ENCODE measurements at regions not wholly inside any gene's neighbourhood (a gene's known extent, or its start where the extent isn't known, plus 50 kb on each side); places are given as distances from the start of the nearest gene placed in this dataset.

DNA sequence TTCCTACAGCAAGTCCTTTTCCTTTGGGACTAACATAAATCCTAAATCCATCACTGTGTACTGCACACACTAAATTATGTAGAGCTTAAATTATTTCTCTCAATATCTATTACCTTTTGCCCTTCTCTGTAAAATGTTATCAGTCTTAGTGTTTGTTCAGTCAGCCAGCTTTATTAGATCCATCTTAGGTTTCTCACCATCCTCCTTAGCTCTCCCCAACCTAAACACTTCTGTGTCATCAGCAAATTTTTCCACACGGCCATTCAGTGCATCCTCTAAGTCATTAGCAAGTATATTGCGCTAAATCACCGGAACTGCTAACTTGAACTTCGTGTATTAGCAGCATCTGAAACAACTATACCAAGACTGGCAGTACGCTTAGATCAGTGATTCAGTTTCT, 142.1 kb upstream of the ZNF438 start:
- H3K4me1 Mint-ChIP-seq: no peaks in the 10 kb centered on the region
- H3K4me3 Mint-ChIP-seq: no peak overlapping the region
- no peak for DNase-seq
- H3K9me3 Mint-ChIP-seq: peaks cover 18% of the 10 kb centered on the region
- peaks cover 6% of the 10 kb centered on the region for H3K36me3 Mint-ChIP-seq
- H3K27ac Mint-ChIP-seq: no peak overlapping the region
- no peaks in the 10 kb centered on the region for H3K27me3 Mint-ChIP-seq

GRCh38 chr10:31179091-31179680, 139.8 kb upstream of the ZEB1 start:
- Mint-ChIP-seq H3K4me1 (no peaks in the 10 kb centered on the region), H3K27me3 (no peaks in the 10 kb centered on the region), H3K36me3 (peaks cover 6% of the 10 kb centered on the region), H3K27ac (no peak overlapping the region), H3K4me3 (no peak overlapping the region), H3K9me3 (peaks cover 13% of the 10 kb centered on the region)
- DNase-seq: no peak

- no peaks in the 10 kb centered on the region for H3K27me3 Mint-ChIP-seq
- H3K27ac Mint-ChIP-seq: no peak overlapping the region
- peaks cover 2% of the 10 kb centered on the region for H3K4me1 Mint-ChIP-seq
These were observed 132.6 kb upstream of the ZEB1 start for GRCh38 chr10:31186225-31187000.

DNA sequence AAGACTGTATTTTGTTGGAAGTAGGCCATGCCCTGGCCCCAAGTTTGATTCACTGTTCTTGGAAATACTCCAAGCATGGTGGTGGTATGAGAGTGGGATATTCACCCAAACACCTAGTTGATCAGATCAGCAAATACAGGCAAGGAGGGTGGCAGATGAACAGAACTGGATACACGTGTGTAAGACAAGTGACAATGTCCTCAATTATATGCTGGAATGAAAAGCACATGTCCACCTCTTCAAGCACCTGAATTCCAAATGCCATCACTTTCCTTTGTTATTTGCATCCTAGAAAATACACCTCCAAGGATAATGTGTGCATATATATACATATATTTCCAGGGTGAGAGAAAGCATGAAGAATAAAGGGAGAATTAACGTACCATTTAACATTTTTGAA, 131.8 kb upstream of the ZEB1 start:
- H3K4me3 Mint-ChIP-seq: no peak overlapping the region
- H3K9me3 Mint-ChIP-seq: no peaks in the 10 kb centered on the region
- no peak for DNase-seq
- H3K27ac Mint-ChIP-seq: no peak overlapping the region
- H3K36me3 Mint-ChIP-seq: no peaks in the 10 kb centered on the region
- H3K27me3 Mint-ChIP-seq: no peaks in the 10 kb centered on the region
- H3K4me1 Mint-ChIP-seq: peaks cover 2% of the 10 kb centered on the region

More at GRCh38 chr10:31186225-31187000, 132.6 kb upstream of the ZEB1 start:
- H3K36me3 Mint-ChIP-seq: no peaks in the 10 kb centered on the region
- no peak for DNase-seq
- no peaks in the 10 kb centered on the region for H3K9me3 Mint-ChIP-seq
- no peak overlapping the region for H3K4me3 Mint-ChIP-seq

DNA sequence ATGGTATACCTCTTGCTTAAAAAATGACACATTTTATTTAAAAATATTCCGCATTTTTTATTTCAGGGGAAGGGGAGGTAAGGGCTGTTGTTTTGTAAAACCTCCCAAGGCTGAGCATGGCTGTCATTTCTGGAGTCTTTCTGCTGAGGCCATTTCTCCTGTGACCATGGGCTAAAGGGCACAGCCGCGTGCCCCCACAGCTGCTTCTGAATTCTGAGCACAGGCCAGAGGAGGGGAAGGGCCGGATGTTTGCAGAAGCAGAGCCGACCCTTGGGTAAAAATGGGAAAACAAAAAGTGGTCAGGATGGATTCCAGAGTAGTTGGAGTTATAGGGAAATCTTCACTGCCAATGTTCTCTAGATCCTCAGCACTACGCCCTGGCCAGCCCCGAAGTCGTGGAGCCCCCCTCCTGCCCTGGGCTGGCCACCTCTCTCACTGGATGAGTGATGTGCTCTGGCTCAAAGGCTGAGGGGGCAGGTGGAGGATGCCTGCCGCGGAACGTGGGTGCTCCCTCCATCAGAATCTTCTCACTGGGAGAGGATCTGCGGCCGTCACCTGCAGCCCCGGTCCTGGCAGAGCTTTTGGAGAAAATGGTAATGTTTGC, 131.3 kb upstream of the ZEB1 start:
- Mint-ChIP-seq H3K27me3 (no peaks in the 10 kb centered on the region), H3K4me1 (peaks cover 2% of the 10 kb centered on the region), H3K4me3 (no peak overlapping the region), H3K36me3 (no peaks in the 10 kb centered on the region), H3K9me3 (no peaks in the 10 kb centered on the region), H3K27ac (no peak overlapping the region)
- no peak for DNase-seq

DNA sequence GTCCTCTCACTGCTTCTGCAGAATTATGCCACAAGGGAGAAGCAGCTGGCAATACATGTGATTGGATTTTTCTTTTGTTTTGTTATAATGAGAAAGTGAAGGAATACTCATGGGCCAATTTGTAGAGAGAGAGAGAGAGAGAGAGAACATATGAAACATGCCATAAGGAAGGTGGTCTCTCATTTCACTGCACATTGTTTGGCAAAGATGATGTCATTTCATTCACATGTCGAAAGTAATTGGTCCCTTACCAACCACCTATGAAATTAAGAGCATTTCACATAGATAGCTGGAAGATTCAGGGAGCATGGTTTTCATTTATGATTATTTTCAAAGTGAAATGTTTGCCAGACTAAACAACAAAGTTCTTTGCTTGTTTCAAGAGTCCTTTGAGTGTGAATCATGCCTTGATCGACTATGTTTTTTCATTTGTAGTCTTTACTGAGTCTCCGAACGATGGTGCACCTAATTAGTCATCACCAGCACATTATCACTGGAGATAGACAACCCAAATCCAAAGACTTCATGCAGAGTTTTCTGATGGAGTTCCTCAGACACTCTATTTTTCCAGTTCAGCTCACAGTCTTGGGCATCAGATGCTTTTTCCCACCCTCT, 130.1 kb upstream of the ZEB1 start:
- peaks cover 2% of the 10 kb centered on the region for H3K4me1 Mint-ChIP-seq
- DNase-seq: no peak
- no peaks in the 10 kb centered on the region for H3K36me3 Mint-ChIP-seq
- no peak overlapping the region for H3K27ac Mint-ChIP-seq
- no peaks in the 10 kb centered on the region for H3K9me3 Mint-ChIP-seq
- H3K4me3 Mint-ChIP-seq: no peak overlapping the region
- no peaks in the 10 kb centered on the region for H3K27me3 Mint-ChIP-seq

DNA sequence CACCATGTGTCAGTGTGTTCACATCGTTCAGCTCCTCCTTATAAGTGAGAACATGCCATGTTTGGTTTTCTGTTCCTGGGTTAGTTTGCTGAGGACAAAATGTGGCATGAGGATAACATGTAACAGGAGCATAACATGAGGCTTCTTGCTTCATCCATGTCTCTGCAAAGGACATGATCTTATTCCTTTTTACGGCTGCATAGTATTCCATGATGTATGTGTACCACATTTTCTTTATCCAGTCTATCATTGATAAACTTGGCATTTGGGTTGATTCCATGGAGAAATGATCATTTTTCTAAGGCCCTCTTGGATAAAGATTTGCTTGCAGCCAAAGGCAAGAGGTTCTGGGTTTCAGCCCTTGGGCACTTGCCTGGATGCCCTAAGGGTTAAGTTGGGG, 128.5 kb upstream of the ZEB1 start:
- Mint-ChIP-seq H3K4me3 (no peak overlapping the region), H3K27me3 (no peaks in the 10 kb centered on the region), H3K4me1 (peaks cover 2% of the 10 kb centered on the region), H3K36me3 (no peaks in the 10 kb centered on the region), H3K9me3 (no peaks in the 10 kb centered on the region), H3K27ac (no peak overlapping the region)
- no peak for DNase-seq

- peaks cover 2% of the 10 kb centered on the region for H3K4me1 Mint-ChIP-seq
- H3K4me3 Mint-ChIP-seq: no peak overlapping the region
- no peak overlapping the region for H3K27ac Mint-ChIP-seq
- no peaks in the 10 kb centered on the region for H3K27me3 Mint-ChIP-seq
- no peaks in the 10 kb centered on the region for H3K36me3 Mint-ChIP-seq
- H3K9me3 Mint-ChIP-seq: no peaks in the 10 kb centered on the region
- DNase-seq: no peak
These were observed 126.5 kb upstream of the ZEB1 start for GRCh38 chr10:31192475-31192874.

DNA sequence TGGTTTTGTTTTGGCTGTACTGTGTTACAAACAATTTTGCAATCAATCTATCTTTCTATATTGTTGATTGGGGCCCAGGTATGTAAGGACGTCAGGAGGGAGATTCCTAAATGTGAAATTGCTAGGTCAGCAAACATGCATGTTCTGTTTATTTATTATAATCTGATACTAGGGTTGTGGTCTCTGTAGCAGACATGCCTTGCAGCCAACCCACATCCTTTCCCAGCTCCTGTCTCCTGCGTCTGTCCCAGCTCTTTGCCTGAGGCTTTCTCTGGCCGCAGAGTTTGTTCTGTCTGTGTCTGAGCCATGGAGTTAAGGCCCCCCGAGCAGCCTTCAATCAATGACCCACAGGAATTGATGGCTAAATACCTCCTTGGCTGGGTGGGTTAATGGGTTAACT, 124.0 kb upstream of the ZEB1 start:
- H3K27me3 Mint-ChIP-seq: no peaks in the 10 kb centered on the region
- no peak overlapping the region for H3K27ac Mint-ChIP-seq
- H3K4me3 Mint-ChIP-seq: no peak overlapping the region
- H3K9me3 Mint-ChIP-seq: no peaks in the 10 kb centered on the region
- no peaks in the 10 kb centered on the region for H3K36me3 Mint-ChIP-seq
- DNase-seq: no peak
- H3K4me1 Mint-ChIP-seq: peaks cover under 1% of the 10 kb centered on the region

DNA sequence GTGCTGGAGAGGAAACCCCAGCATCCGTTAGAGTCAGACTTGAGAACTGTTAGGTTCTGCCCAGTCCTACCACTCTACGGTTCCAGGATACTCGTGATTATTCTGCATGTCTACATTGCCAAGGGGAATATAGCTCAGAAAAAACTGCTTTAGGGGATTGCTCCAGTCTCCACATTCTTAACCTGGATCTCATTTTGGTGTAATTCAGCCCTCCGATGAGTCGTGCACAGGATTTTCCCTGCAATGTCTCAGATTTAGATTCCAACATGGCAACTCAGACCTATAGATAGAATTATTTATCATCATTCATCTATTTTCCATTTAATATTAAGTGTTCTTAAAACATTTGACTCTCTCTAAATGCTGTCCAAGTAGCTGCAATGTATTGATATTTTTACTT, 121.1 kb upstream of the ZEB1 start:
- DNase-seq: no peak
- H3K36me3 Mint-ChIP-seq: no peaks in the 10 kb centered on the region
- H3K4me3 Mint-ChIP-seq: no peak overlapping the region
- H3K9me3 Mint-ChIP-seq: no peaks in the 10 kb centered on the region
- no peaks in the 10 kb centered on the region for H3K4me1 Mint-ChIP-seq
- no peak overlapping the region for H3K27ac Mint-ChIP-seq
- H3K27me3 Mint-ChIP-seq: no peaks in the 10 kb centered on the region

DNA sequence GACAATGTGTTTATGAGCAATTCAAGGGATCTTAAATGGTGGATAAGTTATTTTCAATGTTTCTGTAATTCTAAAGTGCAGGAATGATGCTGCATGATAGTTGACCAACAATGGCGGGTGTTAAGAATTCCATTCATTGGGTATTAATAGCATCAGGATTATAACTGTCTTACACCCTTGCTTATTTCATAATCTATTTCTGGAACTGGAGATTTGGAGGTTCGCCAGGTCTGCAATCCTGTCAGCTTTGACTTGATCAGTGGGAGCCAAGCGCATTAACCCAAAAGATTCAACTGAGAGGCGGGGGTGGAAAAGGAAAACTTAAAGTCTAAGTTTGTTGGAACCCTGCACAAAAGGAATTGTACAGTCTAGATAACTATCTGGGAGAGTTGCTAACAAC, 114.9 kb upstream of the ZEB1 start:
- DNase-seq: no peak
- no peaks in the 10 kb centered on the region for H3K27me3 Mint-ChIP-seq

GRCh38 chr10:31207636-31208035, 111.4 kb upstream of the ZEB1 start:
- Mint-ChIP-seq H3K4me1 (no peaks in the 10 kb centered on the region), H3K27ac (no peak overlapping the region), H3K4me3 (no peak overlapping the region), H3K9me3 (peaks cover 3% of the 10 kb centered on the region), H3K36me3 (no peaks in the 10 kb centered on the region), H3K27me3 (no peaks in the 10 kb centered on the region)
- no peak for DNase-seq

More for the DNA sequence above, 114.9 kb upstream of the ZEB1 start:
- Mint-ChIP-seq H3K27ac (no peak overlapping the region), H3K9me3 (peaks cover 3% of the 10 kb centered on the region), H3K4me3 (no peak overlapping the region), H3K36me3 (no peaks in the 10 kb centered on the region), H3K4me1 (no peaks in the 10 kb centered on the region)

DNA sequence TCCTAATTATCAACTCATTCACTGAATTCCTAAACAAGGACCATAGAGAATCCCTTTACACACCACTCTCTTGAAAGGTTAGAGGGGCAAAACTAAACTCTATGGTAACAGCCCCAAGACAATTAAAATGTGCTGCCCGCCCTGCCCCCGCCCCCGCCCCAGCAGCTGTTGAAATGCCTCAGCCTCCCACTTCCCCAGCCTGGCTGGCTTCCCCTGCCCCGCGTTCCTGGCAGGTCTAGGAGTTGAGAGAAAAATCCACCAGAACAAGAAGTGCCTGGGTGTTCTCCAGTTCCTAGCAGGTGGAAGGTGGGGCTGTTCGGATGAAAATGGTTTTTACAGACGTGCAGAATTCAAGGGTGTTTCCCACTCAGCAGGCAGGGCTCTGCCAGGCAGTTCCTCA, 109.5 kb upstream of the ZEB1 start:
- Mint-ChIP-seq H3K9me3 (peaks cover 3% of the 10 kb centered on the region), H3K4me1 (no peaks in the 10 kb centered on the region), H3K4me3 (no peak overlapping the region), H3K36me3 (no peaks in the 10 kb centered on the region), H3K27me3 (no peaks in the 10 kb centered on the region), H3K27ac (no peak overlapping the region)
- DNase-seq: no peak

DNA sequence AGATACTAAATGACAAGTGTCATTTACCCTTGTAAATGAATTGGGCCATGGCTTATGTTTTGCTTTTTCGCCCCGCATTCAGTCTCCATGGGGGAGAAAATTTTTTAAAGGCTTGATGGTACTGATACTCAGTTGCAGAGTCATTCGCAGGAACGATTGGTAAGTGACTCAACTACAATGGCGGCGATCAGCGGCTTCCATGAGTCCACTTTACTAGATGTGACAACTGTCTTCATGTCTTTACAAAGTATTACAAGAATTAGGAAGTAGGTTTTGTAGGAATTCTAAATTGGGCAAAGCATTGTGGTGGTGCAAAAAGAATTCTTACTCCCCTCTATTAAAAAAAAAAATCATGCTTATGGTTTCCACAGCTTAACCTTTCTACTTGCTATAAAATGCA, 108.8 kb upstream of the ZEB1 start:
- no peak for DNase-seq
- no peaks in the 10 kb centered on the region for H3K27me3 Mint-ChIP-seq
- no peak overlapping the region for H3K4me3 Mint-ChIP-seq
- H3K36me3 Mint-ChIP-seq: no peaks in the 10 kb centered on the region
- H3K9me3 Mint-ChIP-seq: no peaks in the 10 kb centered on the region
- H3K4me1 Mint-ChIP-seq: no peaks in the 10 kb centered on the region
- H3K27ac Mint-ChIP-seq: no peak overlapping the region

GRCh38 chr10:31213959-31214358, 105.1 kb upstream of the ZEB1 start:
- H3K4me1 Mint-ChIP-seq: no peaks in the 10 kb centered on the region
- no peak for DNase-seq
- no peaks in the 10 kb centered on the region for H3K36me3 Mint-ChIP-seq
- H3K27me3 Mint-ChIP-seq: no peaks in the 10 kb centered on the region
- no peak overlapping the region for H3K4me3 Mint-ChIP-seq
- H3K27ac Mint-ChIP-seq: no peak overlapping the region
- H3K9me3 Mint-ChIP-seq: no peaks in the 10 kb centered on the region
